ENCODE measurements at regions not wholly inside any gene's neighbourhood (a gene's known extent, or its start where the extent isn't known, plus 50 kb on each side); places are given as distances from the start of the nearest gene placed in this dataset.

- TF ChIP-seq CTCF (IDR thresholded peaks at IDR 0.05; ENCODE audit: poor library complexity, severe bottlenecking) (no peak), EP300 (conservative IDR thresholded peaks at IDR 0.05; ENCODE audit: poor library complexity, severe bottlenecking) (no peak)
Observed at GRCh38 chr4:134028421-134028820, 173.2 kb downstream of the PABPC4L start.

Measured in neural cell (in vitro differentiated cells).